ENCODE measurements at regions not wholly inside any gene's neighbourhood (a gene's known extent, or its start where the extent isn't known, plus 50 kb on each side); places are given as distances from the start of the nearest gene placed in this dataset.
"Not testable (repeated sequence)": the region's sequence is repeated elsewhere in the genome, so short reads cannot be mapped to it uniquely, and the experiment has no call there.

DNA sequence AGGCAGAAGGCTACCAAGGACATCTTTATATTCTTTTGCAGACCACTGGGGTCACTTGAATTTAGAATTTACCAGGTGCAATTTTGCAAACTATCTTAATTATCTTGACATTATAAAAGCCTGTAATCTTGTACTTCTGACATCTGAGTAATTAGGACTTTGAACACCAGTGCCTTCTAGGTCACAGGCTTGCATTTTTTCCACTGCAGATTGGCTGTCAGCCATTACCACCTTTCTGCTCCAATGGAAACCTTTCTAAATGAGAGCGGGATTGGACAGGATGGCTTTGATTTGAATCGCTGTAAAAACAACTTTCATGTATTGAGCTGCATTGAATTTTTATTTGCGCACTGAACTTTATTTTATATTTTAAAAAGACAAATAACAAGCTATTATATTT is 893.3 kb upstream of the TPTE start:
- not testable (repeated sequence) for TF ChIP-seq CTCF, POLR2A (IDR thresholded peaks at IDR 0.05)
